HG02642 (cell line): ENCODE measurements at regions not wholly inside any gene's neighbourhood (a gene's known extent, or its start where the extent isn't known, plus 50 kb on each side); places are given as distances from the start of the nearest gene placed in this dataset.

Experiments
- ATAC-seq: cut with Tn5 transposase; IDR thresholded peaks from one replicate; pipeline ENCODE4 v1.9.1; 2021; ENCODE audit warnings: mild to moderate bottlenecking; ENCODE audit not compliant: unreplicated experiment, poor library complexity

DNA sequence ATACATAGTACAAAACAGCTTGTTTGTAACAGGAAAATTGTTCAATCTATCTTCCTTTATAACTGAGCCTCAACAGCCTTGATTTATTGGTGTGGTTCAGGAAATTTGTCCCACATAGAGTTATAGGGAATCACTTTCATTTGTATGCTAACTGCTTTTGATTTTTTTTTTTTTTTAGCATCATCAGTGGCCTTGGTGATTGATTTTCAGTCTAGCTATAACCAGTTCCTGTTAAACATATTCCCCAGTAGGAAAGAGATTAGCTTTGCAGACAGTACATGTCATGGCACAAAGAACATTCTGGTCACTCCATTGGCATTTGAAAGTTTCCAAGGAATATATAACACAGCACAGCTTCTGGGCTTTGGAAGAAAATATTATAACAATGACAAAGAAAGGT lies 337.3 kb upstream of the TMPO start:
- no peak for ATAC-seq

DNA sequence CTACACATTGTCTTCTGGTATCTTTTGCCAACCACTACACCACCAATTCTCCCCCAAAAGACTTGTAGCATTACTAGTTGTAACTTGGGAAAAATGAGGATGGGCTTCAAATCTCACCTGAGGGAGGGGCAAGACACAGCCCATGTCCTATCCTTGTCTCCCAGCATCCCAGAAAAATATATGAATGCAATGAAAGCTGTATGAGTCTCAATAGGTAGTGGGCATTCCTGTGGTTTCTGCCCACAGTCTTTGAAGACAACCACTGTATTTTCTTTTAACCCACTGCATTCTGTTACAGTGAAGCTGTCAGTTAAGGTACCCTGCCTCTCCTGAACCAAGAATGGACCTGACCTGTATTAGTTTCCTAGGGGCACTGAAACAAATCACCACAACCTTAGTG lies 336.2 kb upstream of the TMPO start:
- no peak for ATAC-seq

DNA sequence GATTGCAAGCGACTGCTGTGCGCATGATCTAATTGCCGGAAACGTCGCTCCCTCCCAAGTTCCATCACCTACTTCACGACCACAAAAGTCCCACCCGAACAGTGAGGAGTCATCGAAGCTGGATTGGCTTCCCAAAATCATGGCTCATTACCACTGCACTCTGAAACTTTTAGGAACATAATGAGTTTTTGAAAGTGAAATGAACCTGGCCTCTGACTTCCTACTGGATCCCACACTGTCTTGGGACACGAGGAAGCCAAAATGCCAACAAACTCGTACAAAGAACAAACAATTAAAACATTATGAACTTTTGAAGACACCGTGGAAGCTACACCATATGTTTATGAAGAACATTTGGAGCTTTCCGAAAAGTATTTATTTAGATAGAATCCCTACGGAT lies 334.8 kb upstream of the TMPO start:
- ATAC-seq = no peak

DNA sequence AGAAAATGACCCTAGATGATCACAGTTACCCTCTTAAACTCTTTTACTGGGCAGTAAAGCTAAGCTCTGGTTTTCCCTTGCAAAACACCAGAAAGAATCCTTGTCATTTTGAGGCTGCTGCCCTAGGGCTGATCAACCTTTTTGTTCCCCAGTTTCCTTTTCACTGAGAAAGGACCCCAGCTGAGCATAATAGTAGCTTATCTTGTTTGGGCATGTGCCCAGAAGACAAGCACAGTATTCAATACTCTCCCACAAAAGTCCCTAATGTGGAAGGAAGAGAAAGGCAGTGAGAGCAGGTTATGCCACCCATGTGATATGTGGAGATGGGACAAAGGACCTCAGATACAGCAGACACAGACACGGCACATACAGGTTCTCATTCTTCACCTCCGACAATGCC lies 332.6 kb upstream of the TMPO start:
- ATAC-seq = no peak

DNA sequence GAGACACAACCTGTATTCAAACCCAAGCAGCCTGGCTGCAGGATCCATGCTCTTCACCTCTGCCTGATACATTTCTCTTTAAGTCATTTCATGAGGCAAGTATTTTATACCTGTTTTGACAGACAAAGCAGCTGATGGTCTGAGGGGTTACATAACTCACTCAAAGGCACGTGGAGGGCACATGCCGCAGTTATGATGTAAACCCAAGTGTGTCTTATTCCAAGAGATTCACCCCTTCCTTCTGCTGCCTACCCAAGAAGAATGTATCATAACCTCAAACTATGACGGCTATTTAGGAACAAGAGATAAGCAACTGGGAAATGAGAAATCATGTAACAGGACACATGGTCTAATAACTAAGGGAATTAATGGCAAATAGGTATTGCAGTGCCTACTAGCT lies 329.8 kb upstream of the TMPO start:
- no peak for ATAC-seq

DNA sequence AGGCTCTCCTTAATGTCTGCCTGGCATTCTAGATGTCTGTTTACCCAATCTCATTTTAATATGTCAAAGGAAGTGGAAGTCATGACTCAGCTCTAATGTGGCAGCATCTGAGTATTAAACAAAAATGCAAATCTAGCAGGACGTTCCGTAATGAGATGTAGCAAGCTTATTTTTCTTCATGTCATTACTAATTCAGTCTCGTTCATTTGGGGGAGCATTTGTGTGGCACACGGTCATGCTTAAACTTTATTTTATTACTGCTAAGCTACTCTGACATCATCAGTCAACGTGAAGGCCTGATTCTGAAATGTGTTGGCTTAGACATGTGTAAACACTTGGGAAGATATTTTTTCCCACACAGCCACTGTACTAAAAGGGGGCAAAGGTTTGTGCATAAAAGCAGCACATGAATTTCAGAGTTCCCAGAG lies 326.7 kb upstream of the TMPO start:
- no peak for ATAC-seq

DNA sequence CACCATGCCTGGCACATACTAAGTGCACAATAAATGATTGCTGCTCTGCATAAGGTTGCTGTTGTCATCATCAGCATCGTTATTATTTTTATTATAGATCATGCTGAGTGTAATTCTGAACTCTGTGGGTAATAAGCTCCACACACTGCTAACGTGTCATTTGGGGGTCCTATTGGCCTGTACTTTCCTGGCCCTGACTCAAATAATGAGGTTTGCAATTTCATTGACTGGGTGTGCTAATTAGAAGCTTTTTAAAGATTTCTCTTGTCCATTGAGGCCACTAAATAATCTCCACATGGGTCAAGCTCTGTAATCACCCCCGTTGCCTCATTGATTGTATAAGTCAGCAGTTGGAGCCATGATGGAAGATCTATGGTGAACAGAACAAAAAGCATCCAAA lies 320.8 kb upstream of the TMPO start:
- no peak for ATAC-seq

DNA sequence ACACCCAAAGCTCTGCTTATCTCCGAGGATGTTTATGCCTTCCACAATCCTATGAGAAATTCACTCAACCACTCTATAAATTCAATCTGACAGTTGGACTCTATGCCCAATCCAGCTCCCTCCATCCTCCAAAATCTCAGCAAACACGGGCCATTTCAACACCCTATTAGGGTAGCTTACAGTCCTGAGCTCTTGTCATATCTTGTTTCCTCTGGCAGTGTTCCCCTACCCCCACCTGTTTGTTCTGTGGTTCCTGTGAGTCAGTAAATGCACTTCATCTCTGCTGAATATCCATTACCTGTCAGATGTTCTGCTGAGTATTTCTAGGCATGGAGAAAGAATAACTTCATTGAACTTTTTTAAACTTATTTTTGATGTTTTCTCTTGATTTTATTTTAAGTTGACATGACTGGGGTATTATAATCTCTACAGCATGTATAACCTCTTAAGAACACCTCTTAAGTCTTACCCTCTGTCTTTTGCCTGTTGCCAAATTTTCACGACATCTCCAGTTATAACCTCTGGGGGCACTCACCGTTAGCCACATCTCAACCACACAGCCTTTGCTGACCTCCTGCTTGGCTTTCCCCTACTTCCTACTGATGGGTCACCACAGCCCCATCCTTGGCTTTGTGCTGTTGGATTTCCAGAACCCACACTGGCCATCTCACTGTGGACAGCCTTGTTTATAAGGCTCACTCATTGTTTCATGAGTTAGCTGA lies 317.0 kb upstream of the TMPO start:
- ATAC-seq = no peak

DNA sequence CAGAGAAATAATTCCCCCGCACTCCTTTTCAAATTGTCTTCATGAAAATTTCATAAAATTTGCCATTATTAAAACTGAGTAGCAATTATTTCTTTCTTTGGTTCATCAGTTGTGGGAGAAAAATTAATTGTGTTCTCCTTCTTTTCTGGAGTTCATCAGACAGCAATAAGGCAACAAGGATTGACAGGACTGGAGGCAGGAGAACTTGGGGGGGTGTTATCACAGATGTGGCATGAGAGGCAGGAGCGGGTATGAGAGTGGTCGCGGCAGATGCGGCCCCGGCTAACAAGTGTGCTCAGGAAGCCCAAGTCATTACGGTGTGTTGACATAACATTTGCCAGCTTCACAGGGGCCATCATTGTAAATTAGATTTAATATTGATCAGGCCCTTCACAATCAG lies 306.6 kb upstream of the TMPO start:
- ATAC-seq = no peak

DNA sequence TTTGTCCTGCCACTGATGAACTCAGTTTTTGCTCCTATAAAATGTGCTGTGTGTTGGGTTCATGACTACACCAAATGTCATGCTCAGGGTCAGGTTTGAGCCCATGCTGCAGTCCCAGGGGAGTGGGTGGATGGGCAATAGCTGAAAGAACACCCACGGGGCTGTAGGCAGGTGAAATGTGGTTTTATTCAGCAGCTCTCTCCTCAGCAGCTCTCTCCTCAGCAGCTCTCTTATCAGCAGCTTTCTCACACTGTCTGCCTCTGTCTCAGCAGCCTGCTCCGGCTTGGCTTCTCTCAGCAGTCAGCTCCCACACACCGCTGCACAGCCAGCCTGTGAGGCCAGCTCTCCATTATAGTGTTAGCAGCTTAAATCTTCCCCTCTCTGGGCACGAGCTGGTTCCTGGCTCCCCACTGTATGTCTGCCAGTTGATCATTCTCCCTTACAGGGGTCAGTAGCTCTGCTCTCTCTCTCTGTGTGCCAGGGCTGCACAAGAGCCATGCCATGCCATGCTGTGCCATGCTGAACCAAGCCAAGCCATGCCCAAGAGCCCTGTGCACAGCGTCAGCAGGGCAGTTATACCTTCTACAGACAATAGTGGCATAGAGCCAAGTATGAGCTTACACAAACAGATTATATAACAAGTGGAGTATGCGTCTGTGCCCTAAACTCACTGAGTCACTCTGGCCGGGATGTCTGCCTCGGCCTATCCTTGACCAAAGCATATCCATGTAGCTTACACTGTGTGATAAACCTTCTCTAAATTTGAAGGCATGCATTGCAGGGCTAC lies 303.3 kb upstream of the TMPO start:
- ATAC-seq = no peak

DNA sequence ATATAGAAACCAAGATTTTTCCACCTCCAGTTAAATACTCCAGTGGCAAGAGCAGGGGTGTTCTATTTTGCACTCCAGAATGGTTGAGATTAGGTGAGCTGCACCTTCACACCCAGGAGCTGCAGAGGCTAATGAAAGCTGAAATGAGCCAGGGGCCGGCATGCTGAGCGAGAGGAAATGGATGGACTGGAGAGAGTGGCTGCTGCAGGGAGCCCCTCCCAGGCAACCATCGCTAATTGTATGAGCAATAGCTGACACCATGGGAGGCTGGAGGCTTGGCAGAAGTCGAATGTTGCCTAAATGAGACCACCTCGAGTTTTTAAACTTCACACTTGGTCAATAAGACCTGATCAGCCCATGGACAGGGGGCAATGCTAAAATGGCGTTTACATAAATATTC lies 301.8 kb upstream of the TMPO start:
- ATAC-seq = no peak

DNA sequence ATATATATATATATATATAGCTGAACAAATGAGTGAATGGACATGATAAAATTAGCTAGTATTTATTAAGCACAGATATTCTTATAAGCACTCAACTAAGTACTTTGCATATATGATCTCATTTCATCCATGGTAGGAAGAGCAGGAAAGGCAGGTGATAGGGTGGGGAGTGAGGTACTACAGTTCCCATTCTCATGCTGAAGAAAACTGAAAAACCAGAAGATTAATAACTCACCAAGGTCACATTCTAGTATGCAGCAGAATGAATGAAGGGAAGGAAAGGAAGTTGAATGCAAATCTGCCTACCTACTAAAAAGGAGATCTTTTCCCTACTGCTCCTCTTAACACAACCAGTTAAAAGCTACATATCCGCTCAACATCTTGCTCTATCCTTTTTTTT lies 298.1 kb upstream of the TMPO start:
- ATAC-seq = no peak

DNA sequence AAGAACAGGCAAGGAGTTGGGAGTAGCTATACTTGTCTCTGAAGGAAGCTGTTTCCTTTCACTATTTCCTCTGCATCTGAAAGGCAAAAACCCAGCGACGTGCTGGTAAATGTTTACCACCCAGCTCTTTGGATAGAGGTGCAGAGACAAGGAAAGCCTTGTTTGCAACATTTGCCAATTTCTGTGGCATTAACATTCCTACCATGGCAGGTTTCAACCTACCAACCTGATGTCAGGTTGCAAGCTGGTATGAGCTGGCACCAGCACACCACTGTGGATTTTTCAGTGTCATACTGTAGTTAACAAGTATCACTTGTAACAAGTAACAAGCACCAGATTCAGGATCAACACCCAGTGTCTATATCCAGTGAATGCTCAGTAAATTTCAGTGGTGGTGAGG lies 294.8 kb upstream of the TMPO start:
- no peak for ATAC-seq

DNA sequence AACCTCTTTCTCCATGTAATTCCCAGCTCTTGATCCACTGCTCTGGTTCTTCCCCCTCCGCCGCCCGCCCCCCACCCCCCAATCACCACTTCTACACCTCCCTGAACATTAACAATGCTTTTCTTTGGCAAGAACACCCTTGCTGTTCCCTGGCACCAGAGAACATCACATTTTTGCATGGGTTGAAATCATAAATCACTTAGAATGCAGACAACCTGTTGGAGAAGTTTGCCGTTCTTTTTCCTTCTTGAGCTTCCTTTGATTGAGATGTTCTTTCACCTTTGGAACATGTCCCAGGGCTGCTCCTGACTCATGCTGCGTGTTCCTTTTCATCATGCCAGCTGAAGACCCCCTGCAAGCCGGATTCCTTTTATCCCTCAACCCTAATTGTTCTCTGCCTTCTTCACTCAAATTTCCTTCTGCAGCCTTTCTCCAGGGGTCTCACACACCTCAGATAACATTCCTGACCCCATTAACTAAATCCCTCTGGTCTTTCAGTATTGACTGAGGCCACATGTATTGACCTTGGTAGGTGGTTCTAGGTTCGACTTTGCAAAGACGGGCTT lies 294.1 kb upstream of the TMPO start:
- no peak for ATAC-seq

DNA sequence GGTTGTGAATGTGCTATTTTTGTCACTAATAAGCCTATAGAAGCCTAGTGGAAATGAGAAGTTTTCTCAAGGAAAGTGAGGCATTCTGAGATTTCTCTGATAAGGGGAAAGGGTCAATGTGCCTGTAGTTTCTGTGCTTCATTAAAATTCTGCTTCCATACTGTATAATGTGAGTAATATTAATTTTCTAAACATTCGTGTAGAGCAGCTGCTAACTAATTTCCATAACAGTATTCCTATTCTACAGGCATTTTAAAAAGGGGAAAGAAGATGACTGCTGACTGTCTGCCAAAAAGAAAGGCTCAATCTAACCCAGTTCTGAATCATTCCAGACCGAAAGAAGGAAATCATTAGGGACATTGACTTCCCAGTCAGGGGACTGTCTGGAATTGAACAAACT lies 293.3 kb upstream of the TMPO start:
- ATAC-seq = no peak

DNA sequence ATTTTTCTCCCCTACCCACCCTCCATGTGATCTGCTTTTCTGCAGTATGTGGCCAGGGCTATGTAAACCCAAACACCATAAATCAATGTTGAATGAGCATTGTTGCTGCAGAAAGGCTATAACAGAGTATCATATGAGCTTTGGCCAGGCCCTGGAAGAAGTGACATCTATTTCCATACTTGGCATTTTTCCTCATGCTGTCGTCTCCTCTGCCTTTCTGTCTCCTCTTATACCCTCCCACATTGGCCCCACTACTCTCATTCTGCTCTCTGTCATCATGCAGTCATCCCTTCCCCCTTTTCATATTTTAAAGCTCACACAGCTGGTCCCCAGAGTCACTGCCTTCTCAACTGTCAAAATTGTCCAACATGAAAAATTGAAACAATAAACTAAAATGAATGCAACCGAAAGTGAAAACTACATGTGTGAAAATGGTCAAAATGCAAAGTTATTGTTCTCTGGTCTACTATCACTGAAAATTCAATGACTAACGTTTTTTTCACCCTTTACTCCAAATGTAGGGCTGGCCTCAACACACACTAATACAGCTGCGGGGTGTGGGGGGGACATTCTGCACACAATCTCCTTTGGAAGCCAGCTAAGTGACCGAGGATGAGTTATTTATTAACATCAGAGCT lies 290.7 kb upstream of the TMPO start:
- ATAC-seq = peak; percentile 46

DNA sequence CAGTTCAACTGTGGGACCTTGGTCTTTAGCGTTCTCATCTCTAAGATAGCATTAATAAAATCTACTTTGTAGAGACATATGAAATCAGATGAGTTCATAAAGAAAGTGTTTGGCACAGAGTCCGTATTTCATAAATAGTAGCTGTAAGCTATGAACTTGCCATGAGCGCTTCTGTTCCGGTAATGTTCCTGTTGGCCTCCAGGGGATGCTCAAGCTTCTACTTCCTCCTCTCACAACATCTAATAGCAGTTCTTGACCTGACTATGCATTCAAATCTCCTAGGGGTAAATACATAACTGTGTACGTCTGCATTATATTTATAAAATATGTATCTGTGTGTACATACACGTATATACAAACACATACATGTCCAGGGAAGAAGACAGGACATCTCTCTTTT lies 288.2 kb upstream of the TMPO start:
- ATAC-seq = no peak

DNA sequence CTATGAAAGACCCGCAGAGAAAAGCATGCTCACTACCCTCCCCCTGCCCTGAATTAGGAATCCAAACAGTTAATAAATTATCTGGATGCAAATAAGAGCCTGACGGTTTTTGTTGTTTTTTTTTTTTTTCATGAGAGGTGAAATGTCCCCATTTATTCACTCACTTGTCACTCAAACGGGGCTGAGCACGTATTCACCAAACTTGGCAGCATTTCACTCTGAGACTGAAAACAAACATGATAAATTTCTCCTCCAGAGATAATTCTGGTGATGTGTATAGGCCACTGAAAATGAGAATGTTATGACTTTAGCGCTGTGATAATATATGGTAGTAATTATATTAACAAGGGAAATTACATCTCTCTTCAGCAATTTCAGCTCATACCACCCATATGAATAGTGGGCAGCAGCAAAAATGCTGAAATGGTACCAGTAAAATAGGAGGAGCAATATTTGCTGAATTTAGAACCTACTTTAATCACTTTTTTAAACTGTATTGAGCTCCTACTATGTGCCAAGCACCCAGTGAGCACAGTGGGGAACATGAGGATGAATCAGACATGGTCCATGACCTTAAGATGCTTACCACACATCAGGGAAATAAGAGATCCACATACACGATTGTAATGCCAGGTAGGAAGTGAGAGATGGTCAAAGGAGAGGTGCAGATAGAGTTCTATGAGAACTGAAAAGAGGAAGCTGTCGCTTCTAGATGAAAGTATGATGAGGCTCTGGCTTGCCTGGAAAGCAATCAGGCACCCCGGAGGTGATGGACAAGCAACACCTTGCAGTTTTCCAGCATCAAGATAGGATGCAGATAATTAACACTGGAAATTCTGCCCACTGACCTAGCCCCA lies 286.5 kb upstream of the TMPO start:
- no peak for ATAC-seq

DNA sequence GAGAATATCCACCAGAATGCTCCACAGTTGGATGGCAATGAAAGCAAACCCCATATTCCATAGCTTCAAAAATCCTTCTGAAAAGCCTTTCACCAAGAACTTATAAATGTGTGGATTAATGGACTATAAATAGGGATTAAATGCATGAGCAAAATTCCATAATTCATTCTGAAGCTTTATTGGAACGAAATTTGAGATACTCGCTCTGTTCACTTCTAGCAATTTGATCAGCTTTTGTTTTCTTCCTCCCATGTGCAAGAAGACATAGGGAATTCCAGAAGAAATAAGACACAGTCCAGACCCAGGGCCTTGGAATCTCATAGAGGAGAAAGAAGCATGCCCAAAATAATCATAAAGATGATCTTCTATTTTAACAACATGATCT lies 285.9 kb upstream of the TMPO start:
- ATAC-seq = no peak

DNA sequence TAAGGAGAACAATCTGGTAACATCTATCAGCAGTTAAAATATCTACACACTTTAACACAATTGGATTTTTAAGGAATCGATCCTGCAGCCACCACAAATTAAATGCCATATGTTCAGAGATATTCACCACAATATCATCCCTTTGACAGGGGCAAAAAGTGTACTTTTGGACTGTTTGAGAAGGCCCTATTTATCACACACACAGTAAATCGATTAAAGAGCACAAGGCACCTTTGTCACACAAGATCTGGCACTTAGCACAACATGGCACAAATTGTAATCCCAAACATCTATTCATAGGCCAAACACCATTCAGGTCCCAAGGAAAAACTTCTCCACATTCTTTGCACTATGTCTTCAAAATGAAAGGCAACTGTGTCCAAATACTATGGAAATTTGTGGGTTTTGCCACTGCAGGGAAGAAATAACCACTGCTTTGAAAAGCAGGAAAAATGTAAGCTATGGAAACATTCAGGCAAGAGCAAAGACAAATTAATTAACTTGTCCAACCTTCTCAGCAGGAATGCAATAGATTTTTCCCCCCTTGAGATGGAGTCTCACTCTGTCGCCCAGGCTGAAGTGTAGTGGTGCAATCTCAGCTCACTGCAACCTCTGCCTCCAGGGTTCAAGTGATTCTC lies 282.5 kb upstream of the TMPO start:
- no peak for ATAC-seq
